ENCODE measurements at regions not wholly inside any gene's neighbourhood (a gene's known extent, or its start where the extent isn't known, plus 50 kb on each side); places are given as distances from the start of the nearest gene placed in this dataset.

GRCh38 chr2:2827046-2827636 is 496.1 kb upstream of the MYT1L start:
- no peak overlapping the region for H3K4me3 ChIP-seq (ENCODE audit: low read length)
- TF ChIP-seq ZNF274 (IDR thresholded peaks at IDR 0.05; ENCODE audit: low read depth, low read length), result no peak

GRCh38 chr2:2826621-2827020 is 495.5 kb upstream of the MYT1L start:
- H3K4me3 ChIP-seq (ENCODE audit: low read length), result no peak overlapping the region
- no peak for TF ChIP-seq ZNF274 (IDR thresholded peaks at IDR 0.05; ENCODE audit: low read depth, low read length)

GRCh38 chr2:2826209-2826551 is 495.1 kb upstream of the MYT1L start:
- no peak for TF ChIP-seq ZNF274 (IDR thresholded peaks at IDR 0.05; ENCODE audit: low read depth, low read length)
- H3K4me3 ChIP-seq (ENCODE audit: low read length), result no peak overlapping the region

DNA sequence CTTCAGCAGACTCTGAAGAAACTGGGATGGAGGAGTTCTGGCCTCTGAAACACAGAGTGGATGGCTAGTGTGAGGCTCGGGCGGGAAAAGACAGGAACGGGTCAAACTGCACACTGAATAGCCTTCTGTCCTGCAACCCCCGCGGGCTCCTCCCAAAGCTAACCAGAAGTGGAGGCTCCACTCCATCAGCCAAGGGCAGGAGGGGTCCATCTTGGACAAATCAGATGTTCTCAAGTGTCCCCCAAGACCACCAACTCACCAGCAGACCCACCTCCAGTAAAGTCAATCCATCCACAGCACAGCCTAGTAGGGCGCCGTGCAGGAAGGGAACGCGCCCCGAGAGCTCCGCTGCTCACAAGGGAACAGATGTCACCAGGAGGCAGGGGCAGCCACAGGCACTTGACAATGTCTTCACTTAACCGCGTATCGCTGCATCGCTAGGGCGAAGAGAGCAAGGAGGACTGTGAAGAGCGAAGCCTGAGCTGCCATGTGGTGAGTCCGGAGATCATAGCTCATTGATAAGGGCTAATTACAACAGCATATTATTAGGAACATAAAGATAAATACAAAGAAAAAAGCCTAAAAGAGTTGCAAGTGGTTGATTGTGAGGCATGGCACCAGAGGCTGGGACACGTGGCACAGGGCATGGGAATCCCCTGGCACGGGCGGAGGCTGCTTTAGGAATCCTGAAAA is 494.6 kb upstream of the MYT1L start:
- TF ChIP-seq ZNF274 (IDR thresholded peaks at IDR 0.05; ENCODE audit: low read depth, low read length), result no peak
- no peak overlapping the region for H3K4me3 ChIP-seq (ENCODE audit: low read length)

DNA sequence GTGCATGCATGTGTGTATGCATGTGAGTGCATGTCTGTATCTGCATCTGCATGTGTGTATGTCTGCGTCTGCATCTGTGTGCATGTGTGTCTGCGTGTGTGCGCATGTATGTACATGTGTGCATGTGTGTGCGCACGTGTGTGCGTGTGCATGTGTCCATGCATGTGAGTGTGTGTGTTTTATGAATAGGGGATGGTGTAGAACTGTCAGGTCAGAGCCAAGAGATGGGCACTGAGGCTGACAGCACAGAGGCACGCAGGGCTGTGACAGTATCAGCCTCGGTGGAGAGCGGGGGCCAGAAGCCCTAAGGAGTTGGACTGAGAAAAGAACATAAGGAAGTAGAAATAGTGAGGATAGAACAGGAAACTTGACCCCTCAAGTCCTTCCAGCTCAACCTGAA is 494.0 kb upstream of the MYT1L start:
- no peak overlapping the region for H3K4me3 ChIP-seq (ENCODE audit: low read length)
- no peak for TF ChIP-seq ZNF274 (IDR thresholded peaks at IDR 0.05; ENCODE audit: low read depth, low read length)

- no peak overlapping the region for H3K4me3 ChIP-seq (ENCODE audit: low read length)
- no peak for TF ChIP-seq ZNF274 (IDR thresholded peaks at IDR 0.05; ENCODE audit: low read depth, low read length)
Measured at GRCh38 chr2:2824588-2824987, 493.5 kb upstream of the MYT1L start.

DNA sequence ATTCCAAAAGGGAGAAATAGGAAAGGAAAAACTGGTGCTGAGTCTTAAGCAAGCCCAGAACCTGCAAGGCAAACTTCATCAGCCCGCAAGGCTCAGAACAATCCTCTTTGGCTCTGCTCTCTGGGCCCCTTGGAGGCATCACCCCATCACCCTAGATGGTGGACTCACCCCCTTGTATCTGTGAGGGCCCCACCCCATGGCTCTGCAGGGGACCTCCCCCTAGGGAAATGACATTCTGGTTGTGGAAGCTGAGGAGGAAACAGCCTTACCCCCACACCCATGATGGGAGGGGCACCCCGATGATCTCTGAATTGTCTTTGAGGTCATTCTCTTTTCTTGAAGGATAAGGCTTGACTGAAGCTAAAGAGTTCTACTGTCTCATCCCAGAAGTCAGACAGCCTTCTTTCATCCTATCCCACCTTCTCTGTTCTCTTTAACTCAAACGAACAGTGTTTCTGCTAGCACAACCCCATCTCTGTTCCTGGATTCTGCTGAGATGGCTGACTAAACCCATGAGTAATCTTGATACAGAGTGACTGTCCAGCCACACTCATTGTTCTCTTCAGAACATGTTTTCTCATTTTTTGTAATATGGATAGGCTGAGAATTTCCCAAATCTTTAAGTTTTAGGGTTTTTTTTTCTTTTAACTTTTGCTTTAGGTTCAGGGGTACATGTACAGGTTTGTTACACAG is 492.1 kb upstream of the MYT1L start:
- no peak for TF ChIP-seq ZNF274 (IDR thresholded peaks at IDR 0.05; ENCODE audit: low read depth, low read length)
- no peak overlapping the region for H3K4me3 ChIP-seq (ENCODE audit: low read length)

DNA sequence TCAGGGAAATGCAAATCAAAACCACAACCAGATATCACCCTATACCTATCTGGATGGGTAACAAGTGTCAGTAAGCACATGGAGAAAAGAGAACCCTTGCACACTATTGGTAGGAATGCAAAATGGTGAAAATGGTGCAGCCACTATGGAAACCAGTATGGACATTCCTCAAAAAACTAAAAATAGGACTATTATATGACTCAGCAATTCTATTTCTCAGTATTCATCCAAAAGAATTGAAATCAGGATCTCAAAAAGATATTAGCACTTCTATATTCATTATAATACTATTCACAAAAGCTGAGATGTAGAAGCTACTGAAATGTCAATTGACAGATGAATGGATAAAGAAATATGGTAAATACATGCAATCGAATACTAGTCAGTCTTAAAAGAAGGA is 491.1 kb upstream of the MYT1L start:
- TF ChIP-seq ZNF274 (IDR thresholded peaks at IDR 0.05; ENCODE audit: low read depth, low read length), result no peak
- H3K4me3 ChIP-seq (ENCODE audit: low read length), result no peak overlapping the region

DNA sequence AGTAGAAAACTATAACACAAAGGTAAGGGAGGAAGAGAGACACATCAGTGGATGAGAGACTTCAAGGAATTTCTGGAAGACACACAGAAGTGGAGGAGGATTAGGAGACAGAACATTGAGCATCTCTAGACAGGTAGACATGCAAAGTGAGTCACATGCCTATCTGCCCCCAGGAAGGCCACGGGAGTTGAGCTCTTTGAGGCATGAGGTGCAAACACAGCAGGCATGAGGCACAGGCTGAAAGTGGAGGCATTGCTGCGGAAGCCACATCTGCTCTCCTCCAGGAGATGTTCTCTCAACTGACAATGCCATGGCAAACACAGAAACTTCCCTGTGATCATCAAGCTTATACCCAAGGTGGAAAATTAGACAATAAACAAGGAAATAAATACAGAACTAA is 481.6 kb upstream of the MYT1L start:
- TF ChIP-seq ZNF274 (IDR thresholded peaks at IDR 0.05; ENCODE audit: low read depth, low read length), result no peak
- no peak overlapping the region for H3K4me3 ChIP-seq (ENCODE audit: low read length)

- TF ChIP-seq ZNF274 (IDR thresholded peaks at IDR 0.05; ENCODE audit: low read depth, low read length), result no peak
Measured at GRCh38 chr2:2812117-2812516, 481.0 kb upstream of the MYT1L start.

GRCh38 chr2:2810504-2810903 is 479.4 kb upstream of the MYT1L start:
- no peak overlapping the region for H3K4me3 ChIP-seq (ENCODE audit: low read length)
- TF ChIP-seq ZNF274 (IDR thresholded peaks at IDR 0.05; ENCODE audit: low read depth, low read length), result no peak

More at GRCh38 chr2:2812117-2812516, 481.0 kb upstream of the MYT1L start:
- no peak overlapping the region for H3K4me3 ChIP-seq (ENCODE audit: low read length)

- no peak for TF ChIP-seq ZNF274 (IDR thresholded peaks at IDR 0.05; ENCODE audit: low read depth, low read length)
- H3K4me3 ChIP-seq (ENCODE audit: low read length), result no peak overlapping the region
Measured at GRCh38 chr2:2809771-2810170, 478.7 kb upstream of the MYT1L start.

GRCh38 chr2:2808551-2809058 is 477.5 kb upstream of the MYT1L start:
- H3K4me3 ChIP-seq (ENCODE audit: low read length), result no peak overlapping the region
- no peak for TF ChIP-seq ZNF274 (IDR thresholded peaks at IDR 0.05; ENCODE audit: low read depth, low read length)

GRCh38 chr2:2806711-2807110 is 475.6 kb upstream of the MYT1L start:
- H3K4me3 ChIP-seq (ENCODE audit: low read length), result no peak overlapping the region
- no peak for TF ChIP-seq ZNF274 (IDR thresholded peaks at IDR 0.05; ENCODE audit: low read depth, low read length)

DNA sequence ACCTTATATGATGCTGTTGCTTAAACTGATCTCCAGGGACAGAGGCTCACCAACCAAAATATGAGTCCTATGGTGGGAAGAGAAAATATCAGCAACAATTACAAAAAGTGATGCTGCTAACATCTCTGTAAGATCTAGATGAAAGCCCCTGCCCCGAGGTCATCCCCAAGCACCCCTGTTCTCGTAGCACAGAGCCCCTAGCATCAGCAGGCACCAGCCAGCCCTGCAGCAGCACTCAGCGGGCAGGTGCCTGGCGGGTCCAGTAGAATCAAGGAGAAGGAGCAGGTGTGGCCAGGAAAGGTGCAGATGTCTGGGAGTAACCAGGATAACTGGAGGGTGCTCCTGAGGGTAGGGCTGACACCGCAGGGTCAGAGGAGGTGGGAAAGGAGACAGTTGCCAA is 474.2 kb upstream of the MYT1L start:
- no peak overlapping the region for H3K4me3 ChIP-seq (ENCODE audit: low read length)
- TF ChIP-seq ZNF274 (IDR thresholded peaks at IDR 0.05; ENCODE audit: low read depth, low read length), result no peak
